Epithelial cell of esophagus (primary cell): ENCODE measurements at regions not wholly inside any gene's neighbourhood (a gene's known extent, or its start where the extent isn't known, plus 50 kb on each side); places are given as distances from the start of the nearest gene placed in this dataset.
A peak's percentile ranks its signal among the peaks of the same experiment; 100 is the strongest.
"Not testable (repeated sequence)": the region's sequence is repeated elsewhere in the genome, so short reads cannot be mapped to it uniquely, and the experiment has no call there.

Experiments
- DNase-seq: peaks from one replicate; pipeline ENCODE4 v3.0.0; 2010; ENCODE audit warnings: low read depth
- H3K4me3 ChIP-seq: 2 replicates; pipeline ENCODE4 v1.5.1; 2011; ENCODE audit warnings: mild to moderate bottlenecking, low read length, control low read depth
- TF ChIP-seq, protein P1 (sequence below): IDR thresholded peaks from 2 replicates; pipeline ENCODE4 v1.5.1; 2011; ENCODE audit warnings: low read depth, mild to moderate bottlenecking, low read length, control low read depth, inconsistent platforms; ENCODE audit not compliant: insufficient read depth; ENCODE audit errors: missing control alignments

DNA sequence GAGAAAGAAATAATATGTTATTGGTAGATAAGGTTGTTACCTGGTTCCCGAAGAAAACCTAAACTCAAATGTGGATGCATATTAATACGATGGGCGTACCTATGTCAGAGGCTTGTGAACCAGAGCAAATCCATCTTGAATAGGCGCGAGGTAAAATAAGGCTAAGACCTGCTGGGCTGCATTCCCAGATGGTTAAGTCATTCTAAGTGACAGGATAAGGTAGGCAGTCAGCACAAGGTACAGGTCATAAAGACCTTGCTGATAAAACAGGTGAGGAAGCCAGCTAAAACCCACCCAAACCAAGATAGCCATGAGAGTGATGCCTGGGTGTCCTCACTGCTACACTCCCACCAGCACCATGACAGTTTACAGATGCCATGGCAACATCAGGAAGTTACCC is 1400.1 kb downstream of the CDH8 start:
- H3K4me3 ChIP-seq = no peak overlapping the region
- TF ChIP-seq, protein P1, sequence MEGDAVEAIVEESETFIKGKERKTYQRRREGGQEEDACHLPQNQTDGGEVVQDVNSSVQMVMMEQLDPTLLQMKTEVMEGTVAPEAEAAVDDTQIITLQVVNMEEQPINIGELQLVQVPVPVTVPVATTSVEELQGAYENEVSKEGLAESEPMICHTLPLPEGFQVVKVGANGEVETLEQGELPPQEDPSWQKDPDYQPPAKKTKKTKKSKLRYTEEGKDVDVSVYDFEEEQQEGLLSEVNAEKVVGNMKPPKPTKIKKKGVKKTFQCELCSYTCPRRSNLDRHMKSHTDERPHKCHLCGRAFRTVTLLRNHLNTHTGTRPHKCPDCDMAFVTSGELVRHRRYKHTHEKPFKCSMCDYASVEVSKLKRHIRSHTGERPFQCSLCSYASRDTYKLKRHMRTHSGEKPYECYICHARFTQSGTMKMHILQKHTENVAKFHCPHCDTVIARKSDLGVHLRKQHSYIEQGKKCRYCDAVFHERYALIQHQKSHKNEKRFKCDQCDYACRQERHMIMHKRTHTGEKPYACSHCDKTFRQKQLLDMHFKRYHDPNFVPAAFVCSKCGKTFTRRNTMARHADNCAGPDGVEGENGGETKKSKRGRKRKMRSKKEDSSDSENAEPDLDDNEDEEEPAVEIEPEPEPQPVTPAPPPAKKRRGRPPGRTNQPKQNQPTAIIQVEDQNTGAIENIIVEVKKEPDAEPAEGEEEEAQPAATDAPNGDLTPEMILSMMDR = no peak
- peak; percentile 77 for DNase-seq

DNA sequence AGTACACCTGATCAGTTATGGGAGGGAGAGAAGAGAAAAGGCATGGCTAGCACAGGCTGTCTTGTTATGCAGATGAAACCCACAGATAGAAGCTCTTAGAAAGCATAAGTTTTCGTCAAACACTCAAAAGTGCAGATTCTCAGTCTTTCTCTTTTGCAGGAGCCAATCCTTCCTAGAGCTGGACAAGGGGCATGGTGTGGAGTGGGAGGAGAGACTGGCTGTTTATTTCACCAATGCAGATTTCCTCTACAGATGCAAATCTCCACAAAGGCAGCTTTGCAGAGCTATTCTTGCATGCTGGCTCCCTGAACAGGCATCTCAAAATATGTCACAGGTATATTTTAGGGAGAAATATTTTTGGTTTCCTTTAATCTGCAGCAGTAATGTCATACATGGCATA is 1400.7 kb downstream of the CDH8 start:
- DNase-seq = no peak
- TF ChIP-seq, protein P1 = no peak
- no peak overlapping the region for H3K4me3 ChIP-seq

DNA sequence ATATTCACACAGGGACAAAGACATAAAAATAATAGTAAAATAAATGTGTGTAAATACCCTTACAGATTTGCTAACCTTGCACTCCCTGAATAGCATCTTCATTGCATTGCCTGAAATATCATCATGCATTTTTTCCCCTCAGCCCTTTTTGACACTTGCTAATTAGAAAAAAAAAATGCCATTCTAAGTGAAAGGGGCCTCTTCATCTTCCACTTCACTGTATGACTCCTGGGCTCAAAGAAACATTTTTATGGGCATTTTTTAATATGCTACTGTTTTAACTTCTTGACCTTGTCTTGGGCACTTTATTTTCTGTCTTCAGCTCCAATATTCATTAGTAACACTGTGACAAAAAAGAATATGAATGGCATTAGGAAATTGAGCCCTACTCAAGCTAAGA is 1424.4 kb downstream of the CDH8 start:
- H3K4me3 ChIP-seq = no peak overlapping the region
- TF ChIP-seq, protein P1 = no peak
- DNase-seq = no peak

DNA sequence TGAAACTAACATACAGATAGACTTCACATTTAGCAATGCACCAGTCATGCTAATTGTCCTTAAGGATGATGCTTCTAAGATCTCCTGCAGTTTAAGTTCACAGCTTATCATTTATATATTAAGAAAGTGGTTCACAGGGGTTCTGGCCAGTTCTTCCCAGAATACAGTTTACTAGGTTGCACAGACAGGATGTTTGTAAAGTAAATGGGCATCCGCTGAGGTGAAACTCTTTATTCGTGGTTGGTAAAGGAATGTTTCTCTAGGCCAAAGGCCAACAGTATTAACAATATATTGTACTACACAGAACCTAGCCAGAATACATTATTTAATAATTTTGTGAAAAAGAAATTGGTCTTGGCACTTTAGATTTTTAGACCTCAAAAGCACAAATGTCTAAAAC is 1427.3 kb downstream of the CDH8 start:
- TF ChIP-seq, protein P1 = no peak
- no peak overlapping the region for H3K4me3 ChIP-seq
- DNase-seq = no peak

DNA sequence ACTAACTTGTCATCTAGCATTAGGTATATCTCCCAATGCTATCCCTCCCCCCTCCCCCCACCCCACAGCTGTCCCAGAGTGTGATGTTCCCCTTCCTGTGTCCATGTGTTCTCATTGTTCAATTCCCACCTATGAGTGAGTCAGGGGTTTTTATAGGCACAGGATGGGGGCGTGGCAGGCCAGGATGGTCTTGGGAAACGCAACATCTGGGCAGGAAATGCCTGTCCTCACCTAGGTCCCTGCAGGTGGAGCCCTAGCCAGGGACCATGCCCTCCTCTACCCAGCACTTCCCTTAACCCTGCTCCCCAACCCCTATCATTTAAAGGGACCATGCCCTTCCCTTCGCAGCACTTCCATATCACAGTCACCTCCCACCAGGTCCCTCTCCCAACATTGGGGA is 1430.6 kb downstream of the CDH8 start:
- H3K4me3 ChIP-seq = not testable (repeated sequence)
- DNase-seq = peak; percentile 8

DNA sequence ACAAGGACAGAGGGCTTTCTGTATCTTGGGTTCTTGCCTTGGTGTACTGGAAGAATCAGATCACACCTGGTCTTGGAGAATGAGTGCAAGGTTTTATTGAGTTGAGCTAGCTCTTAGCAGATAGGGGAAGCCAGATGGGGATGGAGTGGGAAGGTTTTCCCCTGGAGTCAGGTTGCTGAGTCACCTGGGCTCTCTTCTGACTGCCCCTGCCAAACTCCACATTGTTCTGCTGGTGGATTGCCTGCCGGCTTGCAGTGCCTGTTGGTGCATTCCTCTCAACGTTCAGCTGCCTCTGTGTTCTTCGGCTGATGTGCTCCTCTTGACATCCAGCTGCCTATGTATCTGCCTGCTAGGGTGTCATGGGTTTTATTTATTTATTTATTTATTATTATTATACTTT is 1431.1 kb downstream of the CDH8 start:
- peak; percentile 31 for DNase-seq
- no peak overlapping the region for H3K4me3 ChIP-seq
- TF ChIP-seq, protein P1 = no peak

DNA sequence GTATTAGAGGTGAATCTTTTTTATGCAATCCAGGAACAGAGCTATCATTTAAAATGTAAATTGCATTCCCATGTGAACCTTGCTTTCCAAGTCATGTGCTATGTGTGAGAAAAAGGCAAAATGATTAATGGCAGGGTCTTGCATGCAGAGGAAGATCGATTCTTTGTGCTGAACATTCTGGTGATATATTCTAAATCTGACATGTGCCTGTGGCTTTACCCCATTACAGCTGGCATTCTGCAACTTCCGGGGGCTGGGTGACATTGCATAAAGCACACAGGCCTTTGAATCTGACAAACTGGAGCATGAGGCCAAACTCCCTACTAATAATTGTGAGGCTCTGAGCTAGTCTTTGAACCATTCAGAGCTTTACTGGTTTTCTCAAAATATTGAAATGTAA is 1449.7 kb downstream of the CDH8 start:
- no peak overlapping the region for H3K4me3 ChIP-seq
- TF ChIP-seq, protein P1 = no peak
- DNase-seq = no peak

DNA sequence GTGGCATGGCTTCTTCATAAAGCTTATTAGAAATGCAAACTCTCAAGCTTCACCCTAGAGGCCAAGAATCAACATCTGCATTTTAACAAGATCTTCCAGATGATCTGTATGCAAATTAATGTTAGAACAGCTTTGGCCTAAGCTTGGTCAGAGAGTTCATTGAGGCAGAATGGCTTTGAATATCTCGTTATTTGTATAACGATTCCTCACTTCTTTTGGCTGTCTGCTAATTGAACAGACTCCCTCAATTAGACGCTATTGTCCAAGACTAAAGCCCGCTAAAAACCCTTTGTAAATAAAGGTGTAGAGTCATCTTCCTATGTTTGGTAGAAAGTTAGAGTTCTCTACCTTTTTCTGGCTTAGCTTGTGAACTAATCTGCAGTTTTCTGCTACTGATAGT is 1453.7 kb downstream of the CDH8 start:
- no peak for DNase-seq
- TF ChIP-seq, protein P1 = no peak

More for the DNA sequence above, 1453.7 kb downstream of the CDH8 start:
- no peak overlapping the region for H3K4me3 ChIP-seq
